ENCODE measurements at regions not wholly inside any gene's neighbourhood (a gene's known extent, or its start where the extent isn't known, plus 50 kb on each side); places are given as distances from the start of the nearest gene placed in this dataset.

- TF ChIP-seq CTCF (IDR thresholded peaks at IDR 0.05) = no peak
- H3K4me1 Mint-ChIP-seq (ENCODE audit: unreplicated experiment) = peaks cover 15% of the 10 kb centered on the region
- H3K27me3 Mint-ChIP-seq (ENCODE audit: unreplicated experiment) = peaks cover 12% of the 10 kb centered on the region
- DNase-seq (ENCODE audit: extremely low spot score, unreplicated experiment) = no peak
- no peaks in the 10 kb centered on the region for H3K36me3 Mint-ChIP-seq (ENCODE audit: unreplicated experiment)
- H3K27ac Mint-ChIP-seq (ENCODE audit: unreplicated experiment) = peak overlapping the region; percentile 18
- H3K4me3 Mint-ChIP-seq (ENCODE audit: unreplicated experiment) = no peak overlapping the region
- no peaks in the 10 kb centered on the region for H3K9me3 Mint-ChIP-seq (ENCODE audit: unreplicated experiment)
Measured at GRCh38 chr4:117971403-117971802, 62.9 kb upstream of the NDST3 start.

GRCh38 chr4:117983541-117984365 is 50.5 kb upstream of the NDST3 start:
- no peak for DNase-seq (ENCODE audit: extremely low spot score, unreplicated experiment)
- no peaks in the 10 kb centered on the region for H3K4me1 Mint-ChIP-seq (ENCODE audit: unreplicated experiment)
- peaks cover 13% of the 10 kb centered on the region for H3K9me3 Mint-ChIP-seq (ENCODE audit: unreplicated experiment)
- no peak overlapping the region for H3K4me3 Mint-ChIP-seq (ENCODE audit: unreplicated experiment)
- no peaks in the 10 kb centered on the region for H3K36me3 Mint-ChIP-seq (ENCODE audit: unreplicated experiment)
- no peak overlapping the region for H3K27ac Mint-ChIP-seq (ENCODE audit: unreplicated experiment)
- TF ChIP-seq CTCF (IDR thresholded peaks at IDR 0.05) = no peak
- peaks cover 12% of the 10 kb centered on the region for H3K27me3 Mint-ChIP-seq (ENCODE audit: unreplicated experiment)

- no peak for TF ChIP-seq CTCF (IDR thresholded peaks at IDR 0.05)
- no peak for DNase-seq (ENCODE audit: extremely low spot score, unreplicated experiment)
- H3K27ac Mint-ChIP-seq (ENCODE audit: unreplicated experiment) = no peak overlapping the region
Measured at GRCh38 chr4:117984366-117984680, 50.0 kb upstream of the NDST3 start.

More at GRCh38 chr4:117984366-117984680, 50.0 kb upstream of the NDST3 start:
- Mint-ChIP-seq H3K36me3 (ENCODE audit: unreplicated experiment) (no peaks in the 10 kb centered on the region), H3K4me1 (ENCODE audit: unreplicated experiment) (no peaks in the 10 kb centered on the region), H3K9me3 (ENCODE audit: unreplicated experiment) (peaks cover 11% of the 10 kb centered on the region), H3K4me3 (ENCODE audit: unreplicated experiment) (no peak overlapping the region), H3K27me3 (ENCODE audit: unreplicated experiment) (peaks cover 15% of the 10 kb centered on the region)
